ENCODE measurements at regions not wholly inside any gene's neighbourhood (a gene's known extent, or its start where the extent isn't known, plus 50 kb on each side); places are given as distances from the start of the nearest gene placed in this dataset.
"Not testable (repeated sequence)": the region's sequence is repeated elsewhere in the genome, so short reads cannot be mapped to it uniquely, and the experiment has no call there.

DNA sequence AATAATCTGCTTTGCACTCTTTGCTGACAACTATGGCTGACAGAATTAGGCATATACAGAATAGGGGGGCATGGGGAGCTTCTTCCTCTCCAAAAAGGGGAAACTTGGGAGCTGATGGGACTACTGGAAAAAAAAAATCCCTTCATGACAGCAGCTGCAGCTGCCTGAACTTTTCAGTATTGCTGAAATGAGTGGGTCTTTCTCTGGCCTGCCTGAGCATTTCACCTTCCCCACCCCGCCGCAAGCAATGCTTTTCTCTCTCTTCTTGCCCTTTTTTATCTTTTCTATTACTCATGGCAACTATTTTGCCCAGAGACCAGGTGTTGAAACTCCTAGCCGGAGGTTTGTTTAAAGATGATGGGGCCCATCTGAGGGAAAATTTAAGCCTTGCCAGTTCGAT, 244.9 kb downstream of the SEMA3D start:
- no peak for DNase-seq

DNA sequence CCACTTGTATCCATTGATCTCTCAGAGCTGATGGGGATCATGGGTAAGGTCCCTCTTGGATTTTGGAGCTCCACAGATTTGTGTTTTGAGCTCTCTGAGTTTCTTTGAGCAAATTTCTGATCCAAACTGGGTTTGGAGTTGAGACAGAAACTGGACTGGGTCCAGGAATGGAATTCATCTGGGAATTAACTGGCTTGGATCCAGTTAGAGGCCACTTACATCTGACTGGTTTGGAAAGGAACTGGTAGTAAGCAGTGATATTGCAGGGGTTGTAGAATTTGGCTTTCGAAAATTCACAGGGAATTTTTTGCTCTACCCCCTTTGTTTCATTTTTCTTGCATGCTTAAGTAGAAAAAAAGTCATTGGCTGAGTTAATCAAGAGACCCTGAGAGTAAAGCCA, 245.6 kb downstream of the SEMA3D start:
- no peak for DNase-seq

DNA sequence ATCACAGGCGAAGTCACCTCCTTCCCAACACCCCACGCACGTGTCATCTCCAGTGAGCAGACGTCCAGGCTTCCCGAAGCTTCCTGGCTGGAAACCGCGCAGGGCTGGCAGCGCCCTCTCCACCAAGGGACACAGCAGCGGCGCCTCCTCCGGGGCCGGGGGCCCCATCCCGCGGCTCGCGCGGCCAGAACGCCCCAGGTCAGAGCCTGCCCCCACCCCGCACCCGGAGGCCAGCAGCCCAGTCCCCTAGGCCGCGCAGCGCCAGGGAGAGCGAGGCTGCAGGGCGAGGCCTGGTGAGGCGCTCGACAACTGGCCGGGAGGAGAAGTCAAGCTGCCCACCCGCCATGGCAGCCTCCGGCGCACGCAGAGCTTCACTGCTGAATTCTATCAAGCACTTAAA, 247.0 kb downstream of the SEMA3D start:
- DNase-seq: no peak

DNA sequence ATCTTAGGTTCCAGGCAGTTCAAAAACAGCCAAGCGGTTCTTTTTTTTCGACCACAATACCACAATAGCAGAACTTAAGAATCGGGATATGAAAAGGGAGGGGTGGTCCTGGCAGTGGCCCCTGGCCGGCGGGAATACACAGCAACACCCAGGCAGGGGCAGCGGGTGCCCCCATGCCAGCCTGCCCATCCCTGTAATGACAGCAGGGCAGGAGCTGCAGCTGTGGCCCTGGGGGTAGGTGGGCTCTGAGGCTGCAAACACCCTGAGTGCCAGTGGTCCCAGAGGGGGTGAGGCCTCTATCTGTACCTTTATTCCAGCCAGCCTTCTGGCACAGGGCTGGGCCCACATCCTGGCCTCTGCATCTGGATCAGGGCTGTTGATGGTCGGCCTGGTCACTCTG, 247.4 kb downstream of the SEMA3D start:
- no peak for DNase-seq

- DNase-seq: no peak
Observed at GRCh38 chr7:84924353-84924752, 262.5 kb downstream of the SEMA3D start.

DNA sequence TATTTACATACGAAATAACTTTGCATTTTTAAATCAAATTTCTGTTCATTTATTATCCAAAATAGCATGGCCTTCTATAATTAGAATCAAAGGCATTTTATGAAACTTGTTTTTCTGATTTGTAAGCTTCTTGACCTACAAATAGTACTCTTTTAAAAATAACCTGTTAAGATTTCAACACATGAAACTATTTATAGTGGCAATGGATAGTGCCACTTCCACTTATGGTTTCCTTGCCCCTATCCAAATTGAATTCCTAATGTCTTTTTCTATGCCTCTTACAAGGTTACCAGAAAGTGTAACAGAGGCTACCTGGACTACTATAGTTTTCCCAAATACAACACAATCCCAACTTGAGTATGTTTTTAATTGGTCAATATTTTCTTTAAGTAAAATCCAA, 263.5 kb downstream of the SEMA3D start:
- no peak for DNase-seq

GRCh38 chr7:84921154-84921553, 265.7 kb downstream of the SEMA3D start:
- no peak for DNase-seq

DNA sequence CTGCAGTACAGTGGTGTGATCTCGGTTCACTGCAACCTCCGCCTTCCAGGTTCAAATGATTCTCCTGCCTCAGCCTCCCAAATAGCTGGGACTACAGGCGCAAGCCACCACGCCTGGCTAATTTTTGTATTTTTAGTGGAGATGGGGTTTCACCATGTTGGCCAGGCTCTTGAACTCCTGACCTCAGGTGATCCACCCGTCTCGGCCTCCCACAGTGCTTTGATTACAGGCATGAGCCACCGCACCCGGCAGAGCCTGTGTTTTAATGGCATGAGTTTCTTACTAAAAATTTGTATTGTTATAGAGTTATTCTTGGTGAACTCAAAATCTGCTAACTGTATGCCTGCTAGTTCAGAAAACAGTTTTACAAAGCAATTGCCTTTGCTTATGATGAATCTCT, 269.9 kb downstream of the SEMA3D start:
- not testable (repeated sequence) for DNase-seq

- no peak for DNase-seq
Observed at GRCh38 chr7:84916161-84916560, 270.7 kb downstream of the SEMA3D start.

- DNase-seq: no peak
Observed at GRCh38 chr7:84914598-84914997, 272.3 kb downstream of the SEMA3D start.

DNA sequence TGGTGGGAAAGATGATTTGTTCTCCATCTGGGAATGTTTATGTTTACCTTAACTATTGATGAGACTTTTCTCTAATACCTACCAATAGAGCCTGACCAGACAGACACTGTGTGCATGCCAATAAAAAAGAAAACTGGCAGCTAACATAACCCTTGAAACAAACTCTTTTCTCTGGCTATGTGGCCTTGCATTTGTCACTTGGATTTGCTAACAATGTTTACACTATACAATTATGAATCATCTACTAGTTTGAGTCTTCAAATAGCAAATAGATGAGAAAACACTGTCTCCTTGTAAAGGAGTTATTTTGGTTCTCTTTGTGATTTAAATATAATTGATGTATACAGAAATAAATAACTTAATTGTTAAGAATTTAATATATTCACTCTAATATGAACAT, 273.1 kb downstream of the SEMA3D start:
- no peak for DNase-seq

DNA sequence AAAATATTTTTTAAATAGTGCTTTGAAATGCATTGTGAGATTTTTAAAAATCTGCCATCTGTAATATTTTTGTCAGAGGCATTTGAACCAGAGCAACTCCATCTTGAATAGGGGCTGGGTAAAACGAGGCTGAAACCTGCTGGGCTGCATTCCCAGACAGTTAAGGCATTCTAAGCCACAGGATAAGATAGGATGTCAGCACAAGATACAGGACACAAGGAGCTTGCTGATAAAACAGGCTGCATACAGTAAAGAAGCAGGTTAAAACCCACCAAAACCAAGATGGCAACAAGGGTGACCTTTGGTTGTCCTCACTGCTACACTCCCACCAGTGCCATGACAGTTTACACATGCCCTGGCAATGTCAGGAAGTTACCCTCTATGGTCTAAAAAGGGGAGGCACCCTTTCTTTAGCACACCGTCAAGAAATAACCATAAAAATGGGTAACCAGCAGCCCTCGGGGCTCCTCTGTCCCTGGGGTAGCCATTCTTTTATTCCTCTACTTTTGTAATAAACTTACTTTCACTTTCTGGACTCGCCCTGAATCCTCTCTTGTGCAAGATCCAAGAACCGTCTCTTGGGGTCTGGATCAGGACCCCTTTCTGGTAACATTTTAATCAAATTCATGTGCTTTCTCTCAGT, 273.7 kb downstream of the SEMA3D start:
- no peak for DNase-seq

GRCh38 chr7:84912537-84912936, 274.3 kb downstream of the SEMA3D start:
- DNase-seq: no peak

DNA sequence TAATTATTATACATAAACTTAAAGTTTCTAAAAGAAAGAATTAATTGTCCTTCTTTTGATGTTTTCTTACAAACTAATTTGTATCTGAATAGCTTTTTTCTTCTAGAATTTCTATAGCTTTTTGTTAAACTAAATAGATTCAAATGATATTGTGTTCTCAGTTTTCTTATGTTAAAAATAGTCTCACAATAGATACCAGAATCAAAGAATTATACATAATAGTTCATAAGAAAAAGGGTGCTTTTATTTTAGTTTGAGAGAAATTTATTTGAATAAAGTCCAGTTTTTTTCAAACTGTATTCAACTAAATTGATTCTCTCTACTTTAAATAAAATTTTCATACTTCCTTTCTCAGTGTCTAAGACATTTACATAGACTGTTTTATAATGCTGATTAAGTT, 274.8 kb downstream of the SEMA3D start:
- no peak for DNase-seq

DNA sequence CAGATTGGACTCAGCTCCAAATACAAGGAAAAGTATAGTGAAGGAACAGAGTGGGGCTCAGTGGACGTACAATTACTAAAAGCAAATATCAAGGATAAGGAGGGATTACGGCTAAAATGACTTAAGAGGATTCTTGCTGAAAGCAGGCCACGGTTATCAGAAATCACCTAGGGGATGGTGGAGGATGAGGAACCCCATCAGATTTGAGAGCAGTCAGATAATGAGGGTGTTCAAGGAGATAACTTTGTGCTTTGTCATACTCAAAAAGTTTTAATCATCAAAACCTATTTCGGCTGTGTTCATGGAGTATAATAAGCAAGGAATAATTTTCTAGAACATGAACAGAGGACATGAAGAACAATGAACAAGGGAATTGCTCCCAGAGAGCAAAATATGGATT, 275.8 kb downstream of the SEMA3D start:
- no peak for DNase-seq

GRCh38 chr7:84910322-84910721, 276.5 kb downstream of the SEMA3D start:
- not testable (repeated sequence) for DNase-seq

- no peak for DNase-seq
Observed at GRCh38 chr7:84908196-84908793, 278.6 kb downstream of the SEMA3D start.

DNA sequence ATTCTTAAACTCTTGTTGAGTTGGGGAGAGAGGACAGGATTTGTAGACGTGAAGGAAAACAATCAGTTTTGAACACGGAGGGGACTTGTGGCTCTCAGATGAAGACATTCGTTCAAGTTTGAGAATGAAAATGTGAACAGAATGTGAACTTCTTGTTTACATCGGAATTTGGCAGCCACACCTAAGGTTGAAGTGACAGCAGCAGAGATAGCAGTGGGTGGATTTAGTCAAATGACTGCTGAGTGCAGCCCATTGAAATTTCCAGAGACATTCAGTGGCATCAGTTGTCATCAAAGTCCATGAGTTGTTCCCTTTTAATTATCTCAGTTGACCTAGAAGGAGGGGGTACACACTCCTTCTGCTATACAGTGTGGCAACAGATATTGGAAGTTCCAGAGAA, 280.0 kb downstream of the SEMA3D start:
- DNase-seq: no peak

DNA sequence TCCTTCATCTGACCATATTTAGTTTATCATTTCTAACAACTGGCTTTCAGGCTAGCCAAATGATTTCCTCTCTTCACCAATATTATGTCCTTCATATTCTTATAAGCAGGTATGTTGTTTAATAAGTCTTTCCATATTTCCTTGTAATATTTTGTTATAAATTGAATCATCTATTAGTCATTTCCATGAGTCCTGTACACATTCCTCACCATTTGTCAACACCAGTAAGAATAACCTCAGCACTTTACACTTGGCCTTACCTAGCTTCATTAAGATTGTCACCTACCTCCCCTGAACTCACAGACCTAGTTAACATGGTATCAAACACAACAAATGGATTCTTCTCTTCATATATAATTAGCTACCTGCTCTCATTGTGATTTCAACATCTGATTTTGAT, 282.3 kb downstream of the SEMA3D start:
- no peak for DNase-seq

GRCh38 chr7:84901366-84901765, 285.5 kb downstream of the SEMA3D start:
- DNase-seq: no peak

DNA sequence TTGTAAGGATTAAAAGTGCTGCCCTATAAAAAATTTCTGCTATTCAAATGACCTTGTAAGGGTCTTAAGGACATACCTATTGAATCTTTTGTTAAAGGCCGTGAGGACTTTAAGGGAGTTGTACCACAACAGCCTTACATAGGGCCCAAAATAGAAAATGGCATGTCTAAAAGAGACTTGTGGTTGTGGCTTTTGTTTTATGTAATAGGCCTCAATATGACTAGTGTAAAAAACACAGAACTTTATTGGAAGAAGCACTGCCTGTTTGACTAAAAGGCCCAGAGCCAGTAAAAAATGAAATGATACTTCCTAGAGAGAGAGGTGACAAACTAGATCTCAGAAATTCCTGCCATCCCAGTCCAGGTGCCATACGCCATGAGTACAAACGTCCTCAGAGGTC, 286.6 kb downstream of the SEMA3D start:
- no peak for DNase-seq

GRCh38 chr7:84895563-84895962, 291.3 kb downstream of the SEMA3D start:
- DNase-seq: no peak

DNA sequence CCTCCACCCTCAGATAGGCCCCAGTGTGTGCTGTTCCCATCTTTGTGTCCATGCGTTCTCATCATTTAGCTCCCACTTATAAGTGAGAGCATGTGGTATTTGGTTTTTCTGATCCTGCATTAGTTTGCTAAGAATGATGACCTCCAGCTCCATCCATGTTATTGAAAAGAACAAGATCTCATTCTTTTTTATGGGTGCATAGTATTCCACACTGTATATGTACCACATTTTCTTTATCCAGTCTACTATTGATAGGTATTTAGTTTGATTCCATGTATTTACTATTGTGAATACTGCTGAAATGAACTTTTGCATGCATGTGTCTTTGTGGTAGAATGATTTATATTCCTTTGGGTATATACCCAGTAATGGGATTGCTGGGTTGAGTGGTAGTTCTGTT, 303.3 kb downstream of the SEMA3D start:
- not testable (repeated sequence) for DNase-seq

DNA sequence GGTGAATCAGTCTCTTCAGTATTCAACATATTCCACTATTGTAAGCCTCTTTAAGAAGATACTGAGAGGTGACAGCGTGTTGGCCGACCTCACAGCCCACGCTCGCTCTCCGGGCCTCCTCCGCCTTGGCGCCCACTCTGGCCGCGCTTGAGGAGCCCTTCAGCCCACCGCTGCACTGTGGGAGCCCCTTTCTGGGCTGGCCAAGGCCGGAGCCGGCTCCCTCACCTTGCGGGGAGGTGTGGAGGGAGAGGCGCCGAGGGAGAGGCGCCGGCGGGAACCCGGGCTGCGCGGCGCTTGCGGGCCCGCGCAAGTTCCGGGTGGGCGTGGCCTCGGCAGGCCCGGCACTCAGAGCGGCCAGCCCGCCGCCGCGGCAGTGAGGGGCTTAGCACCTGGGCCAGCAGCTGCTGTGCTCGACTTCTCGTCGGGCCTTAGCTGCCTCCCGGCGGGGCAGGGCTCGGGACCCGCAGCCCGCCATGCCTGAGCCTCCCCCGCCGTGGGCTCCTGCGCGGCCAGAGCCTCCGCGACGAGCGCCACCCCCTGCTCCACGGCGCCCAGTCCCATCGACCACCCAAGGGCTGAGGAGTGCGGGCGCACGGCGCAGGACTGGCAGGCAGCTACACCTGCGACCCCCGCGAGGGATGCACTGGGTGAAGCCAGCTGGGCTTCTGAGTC, 306.4 kb downstream of the SEMA3D start:
- not testable (repeated sequence) for DNase-seq
